ENCODE measurements at regions not wholly inside any gene's neighbourhood (a gene's known extent, or its start where the extent isn't known, plus 50 kb on each side); places are given as distances from the start of the nearest gene placed in this dataset.
"Not testable (repeated sequence)": the region's sequence is repeated elsewhere in the genome, so short reads cannot be mapped to it uniquely, and the experiment has no call there.

DNA sequence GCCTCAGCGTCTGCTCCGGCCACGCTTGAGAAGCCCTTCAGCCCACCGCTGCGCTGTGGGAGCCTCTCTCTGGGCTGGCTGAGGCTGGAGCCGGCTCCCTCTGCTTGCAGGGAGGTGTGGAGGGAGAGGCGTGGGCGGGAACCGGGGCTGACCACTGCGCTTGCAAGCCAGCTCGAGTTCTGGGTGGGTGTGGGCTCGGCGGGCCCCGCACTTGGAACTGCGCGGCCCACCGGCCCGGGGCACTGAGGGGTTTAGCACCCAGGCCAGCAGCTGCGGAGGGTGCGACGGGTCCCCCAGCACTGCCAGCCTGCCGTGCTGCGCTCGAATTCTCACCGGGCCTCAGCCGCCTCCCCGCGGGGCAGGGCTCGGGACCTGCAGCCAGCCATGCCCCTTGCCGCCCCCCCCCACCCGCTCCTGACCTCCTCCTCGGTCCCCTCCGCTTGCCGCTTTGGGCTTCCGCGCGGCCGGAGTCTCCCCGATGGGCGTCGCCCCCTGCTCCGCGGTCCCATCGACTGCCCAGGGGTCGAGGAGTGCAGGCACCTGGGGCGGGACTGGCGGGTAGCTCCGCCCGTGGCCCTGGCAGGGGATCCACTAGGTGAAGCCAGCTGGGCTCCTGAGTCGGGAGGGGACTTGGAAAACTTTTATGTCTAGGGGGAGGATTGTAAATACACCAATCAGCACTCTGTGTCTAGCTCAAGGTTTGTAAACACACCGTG, 106.7 kb downstream of the RAP2B start:
- DNase-seq (ENCODE audit: low read depth in 3 of 3): no peak

DNA sequence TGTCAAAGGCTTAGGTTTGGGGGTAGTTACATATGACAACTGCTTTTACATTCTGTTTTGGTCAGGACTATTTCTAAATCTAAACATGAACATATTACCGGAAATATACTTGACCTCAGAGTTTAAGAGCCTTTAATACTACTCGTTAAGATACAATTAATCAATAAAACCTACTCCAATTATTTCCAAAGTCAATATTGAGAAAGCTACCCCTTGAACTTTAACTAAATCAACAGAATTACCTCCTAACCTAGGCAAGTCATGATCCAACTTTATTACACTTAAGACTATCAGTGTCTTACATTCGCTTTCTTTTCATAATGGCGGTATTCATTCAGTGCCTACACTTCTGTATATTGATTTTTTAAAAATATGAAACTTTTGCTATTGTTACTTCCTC, 107.7 kb downstream of the RAP2B start:
- DNase-seq (ENCODE audit: low read depth in 3 of 3): no peak

DNA sequence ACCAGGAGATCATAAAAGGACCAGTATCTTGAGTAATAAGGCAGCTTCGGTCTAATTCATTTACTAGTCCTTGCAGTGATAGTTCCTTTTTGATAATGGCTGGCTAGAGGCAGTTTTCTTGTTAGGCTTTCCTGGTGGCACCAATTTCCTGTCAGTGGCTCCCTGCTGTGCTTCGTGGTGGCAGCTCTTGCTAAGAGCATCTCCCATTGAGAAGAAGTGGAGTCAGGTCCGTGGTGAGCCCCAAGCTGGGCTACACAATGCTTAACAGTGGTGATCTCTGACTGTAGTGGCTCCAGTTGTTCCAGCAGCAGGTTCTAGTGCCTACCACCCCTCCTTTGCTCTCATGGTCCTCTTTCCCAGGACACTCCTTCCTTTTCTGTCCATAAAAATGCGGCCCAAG, 111.2 kb downstream of the RAP2B start:
- DNase-seq (ENCODE audit: low read depth in 3 of 3): no peak

DNA sequence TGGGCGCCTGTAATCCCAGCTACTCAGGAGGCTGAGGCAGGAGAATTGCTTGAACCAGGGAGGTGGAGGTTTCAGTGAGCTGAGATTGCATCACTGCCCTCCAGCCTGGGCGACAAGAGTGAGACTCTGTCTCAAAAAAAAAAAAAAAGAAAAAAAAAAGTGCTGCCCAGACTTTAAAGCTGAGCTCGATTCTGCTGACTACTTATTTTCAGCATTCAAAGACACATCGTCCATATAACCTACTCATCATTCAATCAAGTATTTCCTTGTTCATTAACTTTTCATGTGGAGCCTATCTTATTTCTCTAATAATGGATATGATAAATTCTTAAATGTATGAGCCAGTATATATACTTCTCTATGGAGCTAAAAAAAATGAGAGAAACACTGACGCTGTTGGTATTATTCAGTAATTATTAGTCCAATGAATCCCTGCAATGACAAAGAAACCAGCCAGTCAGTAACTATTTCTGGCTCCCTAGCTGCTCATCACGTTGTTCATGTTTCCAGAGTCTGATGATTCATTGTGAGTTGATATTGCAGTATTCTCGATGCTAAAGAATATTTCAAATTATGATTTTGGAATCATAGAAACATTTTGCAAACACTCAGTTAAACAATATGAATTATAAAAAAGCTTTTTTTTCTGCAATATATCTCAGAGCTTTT, 111.9 kb downstream of the RAP2B start:
- DNase-seq (ENCODE audit: low read depth in 3 of 3): no peak

DNA sequence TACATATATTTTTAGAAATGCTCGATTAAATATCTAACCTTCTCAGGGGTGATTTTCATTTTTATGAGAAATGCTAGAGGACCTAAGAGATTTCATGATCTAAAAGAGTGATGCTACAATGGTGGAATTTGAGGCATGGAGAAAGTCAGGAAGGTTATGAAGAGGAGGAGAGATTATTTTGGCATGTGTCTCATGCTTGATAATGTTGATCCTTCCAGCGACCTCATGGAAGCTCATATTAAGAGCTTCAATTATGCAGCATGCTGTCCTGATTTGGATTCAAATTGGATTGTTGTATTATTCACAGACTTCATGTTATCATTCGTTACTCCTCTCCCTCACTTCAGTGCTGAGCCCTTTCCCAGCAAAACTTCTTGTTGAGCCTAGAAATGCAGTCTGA, 112.5 kb downstream of the RAP2B start:
- DNase-seq (ENCODE audit: low read depth in 3 of 3): no peak

DNA sequence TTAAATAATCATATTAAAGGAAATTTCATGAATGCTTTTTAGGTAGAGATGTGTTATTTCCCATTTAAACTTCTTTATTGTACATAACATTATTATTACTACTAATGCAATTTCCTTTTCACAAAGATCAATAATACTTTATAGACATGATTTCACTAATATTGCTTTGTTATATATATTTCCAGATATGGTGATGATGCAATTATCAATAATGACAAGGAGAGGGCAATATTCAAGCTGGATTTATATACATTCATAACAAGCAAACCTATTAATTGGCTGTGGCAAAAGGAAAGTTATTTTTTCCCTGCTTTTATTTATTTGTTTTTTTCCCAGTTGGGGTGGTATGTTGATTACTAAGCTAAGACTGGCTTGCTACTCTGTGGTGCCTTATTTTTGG, 113.5 kb downstream of the RAP2B start:
- DNase-seq (ENCODE audit: low read depth in 3 of 3): no peak

DNA sequence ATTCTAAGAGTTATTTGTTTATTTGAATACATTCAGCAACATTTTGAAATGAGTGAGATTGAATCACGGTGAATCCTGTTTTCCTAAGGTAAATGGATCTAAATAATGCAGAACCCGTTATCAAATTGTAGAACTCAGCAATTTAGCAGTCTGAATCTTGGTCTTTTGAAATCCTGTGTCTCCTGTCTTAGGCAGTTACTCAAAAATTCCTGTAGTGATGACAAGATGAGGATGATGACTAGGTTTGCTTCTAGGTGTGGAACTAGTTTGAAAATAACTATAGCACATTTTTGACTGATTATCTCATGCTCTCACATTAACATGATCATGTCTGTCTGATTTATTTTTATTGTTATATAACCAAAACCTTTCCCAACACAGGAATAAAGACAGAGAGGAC, 115.0 kb downstream of the RAP2B start:
- DNase-seq (ENCODE audit: low read depth in 3 of 3): no peak

DNA sequence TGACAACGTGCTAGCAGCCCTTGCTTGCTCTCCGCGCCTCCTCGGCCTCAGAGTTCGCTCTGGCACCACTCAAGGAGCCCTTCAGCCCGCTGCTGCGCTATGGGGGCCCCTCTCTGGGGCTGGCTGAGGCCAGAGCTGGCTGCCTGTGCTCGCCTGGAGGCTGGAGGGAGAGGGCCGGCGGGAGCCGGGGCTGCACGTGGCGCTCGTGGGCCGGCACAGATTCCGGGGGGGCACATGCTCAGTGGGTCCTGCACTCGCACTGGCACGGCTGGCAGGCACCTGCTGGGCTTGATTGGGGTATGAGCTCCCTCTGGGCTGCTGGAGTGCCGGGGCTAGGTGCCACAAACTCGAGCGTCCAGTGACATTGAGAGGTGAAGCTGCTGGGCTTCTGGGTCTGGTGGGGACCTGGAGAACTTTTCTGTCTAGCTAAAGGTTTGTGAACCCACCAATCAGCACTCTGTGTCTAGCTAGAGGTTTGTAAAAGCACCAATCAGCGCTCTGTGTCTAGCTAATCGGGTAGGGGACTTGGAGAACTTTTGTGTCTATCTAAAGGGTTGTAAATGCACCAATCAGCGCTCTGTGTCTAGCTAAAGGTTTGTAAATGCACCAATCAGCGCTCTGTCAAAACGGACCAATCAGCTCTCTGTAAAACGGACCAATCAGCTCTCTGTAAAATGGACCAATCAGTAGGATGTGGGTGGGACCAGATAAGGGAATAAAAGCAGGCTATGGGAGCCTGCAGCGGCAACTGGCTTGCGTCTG, 119.4 kb downstream of the RAP2B start:
- DNase-seq (ENCODE audit: low read depth in 3 of 3): not testable (repeated sequence)

DNA sequence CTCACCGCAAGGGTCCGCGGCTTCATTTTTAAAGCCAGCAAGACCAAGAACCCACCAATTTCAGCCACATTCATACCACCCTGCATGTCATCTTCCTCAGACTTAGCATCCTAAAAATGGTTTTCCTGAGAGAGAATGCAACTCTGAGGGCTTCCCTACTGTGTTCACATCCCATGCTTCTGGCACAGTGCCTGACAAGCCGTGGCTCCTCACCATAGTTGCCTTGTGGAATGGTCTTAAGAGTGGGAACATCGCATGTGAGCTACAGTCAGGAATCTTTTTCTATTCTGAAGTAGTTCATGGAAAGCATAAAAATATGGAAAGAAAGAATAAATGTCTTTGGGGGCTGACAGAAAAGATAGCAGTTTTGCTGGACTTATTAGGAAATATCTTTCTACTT, 120.3 kb downstream of the RAP2B start:
- no peak for DNase-seq (ENCODE audit: low read depth in 3 of 3)

DNA sequence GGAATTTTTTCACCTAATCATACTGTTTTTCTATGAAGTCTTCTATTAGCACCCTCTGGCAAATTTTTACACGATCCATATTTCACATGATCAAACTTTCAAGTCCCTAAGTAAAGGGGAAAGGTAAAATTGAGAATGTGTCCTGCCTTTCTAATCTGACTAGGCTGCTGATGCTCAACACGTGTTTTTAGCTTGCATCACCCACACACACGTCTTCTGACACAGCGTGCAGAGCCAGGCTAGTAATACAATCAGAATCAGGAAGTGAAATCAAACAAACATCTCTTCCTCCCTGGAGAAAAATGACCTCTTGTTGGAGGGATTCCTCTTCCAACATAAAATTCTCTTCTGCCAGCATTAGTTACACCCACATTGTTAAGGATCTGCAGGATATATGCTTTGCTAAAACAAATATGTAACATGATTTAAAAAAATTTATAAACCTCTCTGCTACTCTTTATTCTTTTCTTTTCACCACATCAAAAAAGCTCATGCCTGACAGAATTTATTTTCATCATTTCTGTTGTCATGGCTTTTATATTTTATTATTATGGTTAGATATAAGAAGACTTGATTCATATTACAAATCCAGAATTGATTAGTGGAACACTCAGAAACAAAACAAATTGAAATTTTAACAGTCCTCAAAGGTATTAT, 122.4 kb downstream of the RAP2B start:
- peak in 2 of 3 experiments; percentile 4 to 21 for DNase-seq (ENCODE audit: low read depth in 3 of 3)

DNA sequence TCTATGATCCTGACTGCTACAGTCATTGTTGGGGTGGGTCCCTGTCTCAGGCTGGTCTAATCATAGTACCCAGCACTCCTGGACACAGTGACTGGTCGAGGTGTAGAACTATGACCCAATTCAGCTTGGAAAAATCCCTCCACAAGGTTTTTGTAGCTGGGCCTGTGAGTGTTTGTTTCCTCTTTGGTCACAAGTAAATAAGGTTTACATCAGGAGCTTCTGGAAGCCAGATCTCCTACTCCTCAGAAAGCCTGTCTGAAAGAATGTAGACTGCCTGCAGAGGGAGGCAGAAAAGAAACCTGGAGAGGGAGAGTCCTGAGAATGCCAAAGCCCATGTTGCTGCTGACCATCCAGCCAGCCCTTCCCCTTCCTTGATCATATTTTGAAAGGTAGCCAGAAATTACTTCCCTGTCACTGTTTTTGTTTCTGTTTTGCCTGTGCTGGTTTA, 123.2 kb downstream of the RAP2B start:
- DNase-seq (ENCODE audit: low read depth in 3 of 3): no peak

DNA sequence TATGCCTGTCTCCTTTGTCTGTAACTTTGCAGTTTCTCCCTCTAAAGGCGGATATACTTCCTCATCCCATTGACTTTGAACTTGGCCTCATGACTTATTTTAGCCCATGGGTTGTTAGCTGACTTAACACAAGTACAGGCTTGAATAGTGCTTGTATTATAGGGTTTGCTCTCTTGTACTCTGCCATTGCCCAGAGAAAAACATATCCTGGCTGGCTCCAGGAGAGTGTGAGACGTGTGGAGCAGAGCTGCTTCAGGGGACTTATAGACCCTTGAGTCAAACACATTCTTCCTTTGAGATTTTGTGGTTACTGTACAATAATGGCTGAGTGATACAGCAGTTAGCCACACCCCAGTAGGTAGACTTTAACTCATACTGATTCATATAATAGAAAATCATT, 124.0 kb downstream of the RAP2B start:
- no peak for DNase-seq (ENCODE audit: low read depth in 3 of 3)

DNA sequence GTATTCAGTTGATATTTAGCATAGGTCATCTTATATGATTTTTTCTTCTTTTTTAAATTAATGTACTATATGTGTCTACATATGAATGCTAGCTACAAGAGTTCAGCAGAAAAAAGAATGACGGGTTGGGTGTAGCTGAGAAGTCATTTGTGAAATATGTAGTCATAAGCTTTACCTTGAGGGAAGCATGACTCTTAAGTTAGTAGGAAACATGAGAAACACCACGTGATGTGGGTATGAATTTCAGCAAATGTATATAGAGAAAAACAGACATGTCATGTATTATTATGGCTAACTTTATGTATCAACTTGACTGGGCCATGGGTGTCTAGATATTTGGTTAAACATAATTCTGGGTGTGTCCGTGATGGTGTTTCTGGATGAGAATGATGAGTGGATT, 125.0 kb downstream of the RAP2B start:
- DNase-seq (ENCODE audit: low read depth in 3 of 3): no peak

DNA sequence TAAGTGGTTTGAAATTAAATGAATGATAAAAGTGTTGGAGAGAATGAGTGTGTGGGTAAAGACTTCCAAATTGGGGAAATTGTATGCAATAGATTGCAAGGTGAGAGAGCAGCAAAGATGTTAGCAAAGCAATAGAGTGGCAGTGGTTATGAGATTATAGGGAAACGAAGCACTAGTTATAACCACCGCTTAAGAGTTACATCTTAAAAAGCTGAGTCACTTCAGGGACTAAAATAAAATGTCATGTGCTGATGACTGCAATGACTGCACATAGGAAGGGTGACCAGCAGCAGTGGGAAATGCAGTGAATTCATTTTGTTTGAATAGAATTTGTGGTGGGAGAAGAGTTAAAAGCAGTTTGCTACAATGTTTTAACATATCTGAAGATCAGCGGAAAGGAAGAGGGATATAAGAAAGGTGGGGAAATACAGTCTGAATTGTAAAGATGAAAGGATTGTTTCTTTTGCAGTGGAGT, 127.3 kb downstream of the RAP2B start:
- no peak for DNase-seq (ENCODE audit: low read depth in 3 of 3)

DNA sequence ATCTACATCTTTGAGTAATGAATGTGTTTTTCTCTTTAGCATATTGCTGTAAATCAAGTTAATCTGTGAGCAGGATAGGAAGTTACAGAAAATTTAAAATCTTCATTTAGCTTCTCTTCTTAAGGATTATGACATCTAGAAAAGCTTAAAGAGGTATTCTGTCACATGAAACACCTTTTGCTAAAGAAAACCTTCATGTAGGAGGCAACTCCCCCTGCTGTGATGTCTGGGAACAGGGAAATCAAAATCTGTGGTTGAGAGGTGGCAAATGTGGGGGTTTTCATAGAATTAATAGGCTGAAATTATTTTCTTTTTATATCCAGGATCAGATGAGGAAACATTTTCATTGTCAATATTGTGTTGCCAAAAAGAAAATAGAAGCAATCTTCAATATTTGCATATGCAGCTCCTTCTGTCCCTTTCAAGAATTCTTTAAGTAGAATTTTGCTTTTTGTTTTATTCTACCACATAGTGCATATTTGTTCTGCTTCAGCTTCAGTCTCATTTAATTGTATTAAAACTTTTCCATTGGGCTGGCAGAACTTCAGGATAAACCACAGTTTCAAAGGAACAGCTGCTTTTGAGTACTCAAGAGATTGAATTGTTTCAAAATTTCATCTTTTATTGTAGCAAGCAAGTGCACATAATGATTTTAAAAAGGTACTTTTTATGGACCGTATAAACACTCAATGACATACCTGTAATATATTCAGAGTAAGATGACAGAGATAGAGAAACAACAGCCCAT, 128.4 kb downstream of the RAP2B start:
- DNase-seq (ENCODE audit: low read depth in 3 of 3): no peak

DNA sequence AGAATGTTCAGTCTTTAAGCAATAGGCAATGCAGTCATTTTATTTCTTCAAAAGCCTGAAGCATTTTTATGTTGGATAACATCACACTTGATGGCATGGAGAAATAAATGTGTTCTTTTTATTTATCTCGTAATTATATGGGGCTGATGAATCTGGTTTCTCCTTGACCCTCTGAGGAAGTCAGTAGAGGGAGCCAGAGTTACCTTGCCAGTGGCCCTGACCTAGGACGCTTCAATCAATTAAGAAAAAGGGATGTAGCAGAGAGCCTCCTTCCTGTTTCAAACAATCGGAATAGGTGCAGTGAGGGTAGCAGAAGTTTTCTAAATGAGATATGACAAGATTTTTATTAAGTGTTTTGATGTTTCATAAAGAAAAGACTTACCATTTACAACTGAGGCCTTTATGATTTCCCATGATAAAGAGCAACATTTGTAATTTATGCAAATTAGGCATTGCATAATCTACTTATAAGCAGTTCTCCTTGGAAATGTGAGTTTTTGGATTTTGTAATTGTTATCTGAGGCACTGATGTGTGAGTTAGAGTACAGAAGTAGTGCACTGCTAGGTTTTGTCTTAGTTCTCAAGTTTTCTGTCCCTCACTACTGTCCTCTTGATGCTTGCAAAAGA, 129.1 kb downstream of the RAP2B start:
- no peak for DNase-seq (ENCODE audit: low read depth in 3 of 3)

DNA sequence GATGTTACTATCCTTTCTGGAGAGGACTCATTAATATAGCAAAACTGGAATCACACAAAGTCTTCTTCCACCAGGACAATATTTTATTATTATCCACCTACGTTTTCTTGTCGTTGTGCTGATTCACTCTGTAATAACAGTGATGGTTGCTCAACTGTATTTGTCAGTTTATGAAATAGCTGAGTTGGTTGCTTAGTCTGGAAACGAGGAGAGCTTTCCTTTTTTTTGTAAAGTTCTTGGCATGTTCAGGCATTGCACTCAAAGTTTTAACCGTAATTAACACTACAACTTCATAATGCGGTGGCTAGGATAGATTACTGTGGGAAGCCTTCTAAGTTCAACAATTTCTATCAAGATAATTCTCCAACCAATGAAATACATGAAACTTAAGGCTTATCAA, 131.2 kb downstream of the RAP2B start:
- no peak for DNase-seq (ENCODE audit: low read depth in 3 of 3)

DNA sequence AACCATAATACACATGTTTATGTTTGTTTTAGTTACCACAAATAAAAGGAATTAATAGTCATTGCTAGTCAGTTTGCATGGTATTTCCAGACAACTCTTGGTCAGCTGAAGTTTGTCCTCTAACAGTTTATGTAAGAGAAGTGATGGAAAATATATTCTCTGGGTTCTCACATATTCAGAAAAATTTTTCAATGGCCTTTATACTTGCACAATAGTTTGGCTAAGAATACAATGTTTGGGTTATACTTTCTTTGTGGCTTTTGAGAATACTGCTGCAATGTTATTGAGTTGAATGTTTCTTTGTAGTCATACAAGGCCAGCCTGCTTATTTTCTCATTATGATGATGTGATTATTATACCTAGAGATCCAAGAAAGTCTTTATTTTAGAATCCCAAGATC, 133.9 kb downstream of the RAP2B start:
- no peak for DNase-seq (ENCODE audit: low read depth in 3 of 3)

DNA sequence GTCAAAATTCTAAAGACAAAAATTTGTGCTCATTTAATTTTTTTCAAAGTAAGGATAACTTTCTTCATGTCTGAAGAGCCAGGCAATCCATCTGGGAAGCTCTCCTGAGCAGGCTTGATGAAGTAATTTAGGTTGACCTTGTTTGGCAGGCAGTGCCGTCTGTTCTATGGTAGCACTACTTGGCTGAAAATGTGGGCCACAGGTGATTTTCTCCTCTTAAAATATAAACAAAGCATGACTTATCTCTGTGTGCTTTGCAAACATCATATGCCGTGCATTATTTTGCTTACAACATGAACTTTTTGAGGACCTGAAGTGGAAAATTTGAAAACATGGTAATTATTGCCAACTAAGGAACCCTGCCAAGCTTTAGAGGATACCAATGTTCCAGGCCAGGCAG, 143.2 kb downstream of the RAP2B start:
- DNase-seq (ENCODE audit: low read depth in 3 of 3): no peak

DNA sequence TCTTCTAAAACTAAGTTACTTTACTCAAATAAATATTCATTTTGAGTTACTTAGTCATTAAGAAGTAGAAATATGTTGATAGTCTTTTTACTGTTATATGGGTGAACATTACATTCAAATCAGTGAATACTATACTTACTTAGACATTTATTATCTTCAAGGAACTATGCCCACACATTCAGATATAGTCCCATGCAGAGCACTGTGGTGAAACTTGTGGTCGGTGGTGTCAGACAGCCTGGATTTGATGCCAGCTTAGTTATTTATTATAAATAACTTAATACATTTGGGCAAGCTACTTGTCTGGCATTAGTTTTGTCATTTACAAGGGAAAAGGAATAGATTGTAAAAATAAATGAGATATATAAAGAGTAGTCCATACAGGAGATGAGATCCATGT, 149.5 kb downstream of the RAP2B start:
- no peak for DNase-seq (ENCODE audit: low read depth in 3 of 3)

Measured in stimulated activated CD4-positive, alpha-beta T cell treated with anti-CD3 and anti-CD28 coated beads, TNF-alpha, amount 100 ng/mL, for 4 hours (primary cell).